ENCODE measurements at regions not wholly inside any gene's neighbourhood (a gene's known extent, or its start where the extent isn't known, plus 50 kb on each side); places are given as distances from the start of the nearest gene placed in this dataset.

- no peak for DNase-seq
These were observed 687.6 kb downstream of the DCDC2C start for GRCh38 chr2:4391013-4391412.

- DNase-seq: no peak
These were observed 701.0 kb downstream of the DCDC2C start for GRCh38 chr2:4404363-4404762.

- DNase-seq: no peak
These were observed 704.9 kb downstream of the DCDC2C start for GRCh38 chr2:4408321-4408720.

GRCh38 chr2:4412637-4413187, 709.3 kb downstream of the DCDC2C start:
- no peak for DNase-seq

- DNase-seq: no peak
These were observed 711.8 kb downstream of the DCDC2C start for GRCh38 chr2:4415171-4415570.

- no peak for DNase-seq
These were observed 712.5 kb downstream of the DCDC2C start for GRCh38 chr2:4415810-4416413.

GRCh38 chr2:4416431-4416830, 713.1 kb downstream of the DCDC2C start:
- no peak for DNase-seq

- DNase-seq: no peak
These were observed 714.4 kb downstream of the DCDC2C start for GRCh38 chr2:4417771-4418170.

- no peak for DNase-seq
These were observed 716.7 kb downstream of the DCDC2C start for GRCh38 chr2:4420032-4420431.

- DNase-seq: no peak
These were observed 720.8 kb downstream of the DCDC2C start for GRCh38 chr2:4424153-4424552.

- DNase-seq: no peak
These were observed 723.7 kb downstream of the DCDC2C start for GRCh38 chr2:4427083-4427482.

- DNase-seq: no peak
These were observed 742.4 kb downstream of the DCDC2C start for GRCh38 chr2:4445821-4446220.

GRCh38 chr2:4454907-4455306, 751.5 kb downstream of the DCDC2C start:
- no peak for DNase-seq

GRCh38 chr2:4455486-4456155, 752.2 kb downstream of the DCDC2C start:
- no peak for DNase-seq

- no peak for DNase-seq
These were observed 761.4 kb downstream of the DCDC2C start for GRCh38 chr2:4464634-4465266.

- DNase-seq: no peak
These were observed 762.3 kb downstream of the DCDC2C start for GRCh38 chr2:4465671-4466070.

GRCh38 chr2:4475618-4476017, 772.2 kb downstream of the DCDC2C start:
- DNase-seq: no peak

- no peak for DNase-seq
These were observed 779.7 kb downstream of the DCDC2C start for GRCh38 chr2:4483050-4483449.

- DNase-seq: peak; percentile 31
These were observed 783.6 kb downstream of the DCDC2C start for GRCh38 chr2:4486971-4487370.

- DNase-seq: no peak
These were observed 796.1 kb downstream of the DCDC2C start for GRCh38 chr2:4499316-4500030.

GRCh38 chr2:4501525-4501924, 798.1 kb downstream of the DCDC2C start:
- DNase-seq: no peak

GRCh38 chr2:4502230-4502843, 799.0 kb downstream of the DCDC2C start:
- DNase-seq: no peak

GRCh38 chr2:4507661-4508060, 804.3 kb downstream of the DCDC2C start:
- no peak for DNase-seq

Data from right hindlimb (tissue), 1 donor.